H9 (cell line): ENCODE measurements at regions not wholly inside any gene's neighbourhood (a gene's known extent, or its start where the extent isn't known, plus 50 kb on each side); places are given as distances from the start of the nearest gene placed in this dataset.

Experiments
- DNase-seq: peaks from one replicate; pipeline ENCODE4 v3.0.0-alpha.2; 2017
- H2AFZ ChIP-seq: one replicate; pipeline ENCODE4 v1.6.1; 2013; ENCODE audit warnings: mild to moderate bottlenecking, low read length, control low read depth, moderate library complexity
- H2AK5ac ChIP-seq: 2 replicates; pipeline ENCODE4 v1.6.1; 2013; ENCODE audit warnings: low read length, control low read depth, mixed read lengths; ENCODE audit not compliant: insufficient read length
- H2BK120ac ChIP-seq: one replicate; pipeline ENCODE4 v1.6.1; 2013; ENCODE audit warnings: low read depth, mild to moderate bottlenecking, low read length, control low read depth, inconsistent platforms; ENCODE audit not compliant: poor library complexity, severe bottlenecking
- H2BK12ac ChIP-seq: 2 replicates; pipeline ENCODE4 v1.6.1; 2013; ENCODE audit warnings: low read length, control low read depth, mixed read lengths, low read depth; ENCODE audit not compliant: insufficient read length
- H2BK15ac ChIP-seq: 2 replicates; pipeline ENCODE4 v1.6.1; 2013; ENCODE audit warnings: low read depth, low read length, control low read depth
- H2BK20ac ChIP-seq: one replicate; pipeline ENCODE4 v1.6.1; 2013; ENCODE audit warnings: low read depth, mild to moderate bottlenecking, low read length, control low read depth, inconsistent platforms; ENCODE audit not compliant: poor library complexity, severe bottlenecking
- H2BK5ac ChIP-seq: 2 replicates; pipeline ENCODE4 v1.6.1; 2013; ENCODE audit warnings: low read length, control low read depth, mixed read lengths; ENCODE audit not compliant: insufficient read length
- H3K14ac ChIP-seq: 2 replicates; pipeline ENCODE4 v1.6.1; 2013; ENCODE audit warnings: low read length, control low read depth; ENCODE audit not compliant: insufficient read depth
- H3K18ac ChIP-seq: 2 replicates; pipeline ENCODE4 v1.6.1; 2013; ENCODE audit warnings: low read depth, mild to moderate bottlenecking, mixed read lengths, low read length, control low read depth; ENCODE audit not compliant: insufficient read length
- H3K23ac ChIP-seq: 2 replicates; pipeline ENCODE4 v1.6.1; 2013; ENCODE audit warnings: low read length, control low read depth, mixed read lengths, low read depth; ENCODE audit not compliant: insufficient read length
- H3K23me2 ChIP-seq: 2 replicates; pipeline ENCODE4 v1.6.1; 2013; ENCODE audit warnings: low read depth, mild to moderate bottlenecking, mixed read lengths, low read length, control low read depth; ENCODE audit not compliant: insufficient read length, poor library complexity, severe bottlenecking
- H3K27ac ChIP-seq: 2 replicates; pipeline ENCODE4 v1.5.1; 2013; ENCODE audit warnings: low read length, control low read depth, mixed read lengths, low read depth; ENCODE audit not compliant: insufficient read length
- H3K27me3 ChIP-seq: 2 replicates; pipeline ENCODE4 v1.6.1; 2013; ENCODE audit warnings: low read length, control low read depth, inconsistent platforms; ENCODE audit not compliant: insufficient read depth
- H3K4ac ChIP-seq: 2 replicates; pipeline ENCODE4 v1.6.1; 2013; ENCODE audit warnings: low read depth, mild to moderate bottlenecking, control low read depth, inconsistent platforms, low read length, moderate library complexity
- H3K4me1 ChIP-seq: 2 replicates; pipeline ENCODE4 v1.6.1; 2013; ENCODE audit warnings: low read length, control low read depth, inconsistent platforms; ENCODE audit not compliant: insufficient read depth
- H3K4me2 ChIP-seq: 2 replicates; pipeline ENCODE4 v1.6.1; 2013; ENCODE audit warnings: low read length, control low read depth, mixed read lengths; ENCODE audit not compliant: insufficient read length, insufficient read depth
- H3K56ac ChIP-seq: 2 replicates; pipeline ENCODE4 v1.6.1; 2013; ENCODE audit warnings: low read depth, mild to moderate bottlenecking, mixed read lengths, low read length, control low read depth; ENCODE audit not compliant: insufficient read length
- H3K79me1 ChIP-seq: 2 replicates; pipeline ENCODE4 v1.6.1; 2013; ENCODE audit warnings: low read depth, mild to moderate bottlenecking, moderate library complexity, low read length, control low read depth, inconsistent platforms; ENCODE audit not compliant: insufficient read depth, poor library complexity, severe bottlenecking
- H3K79me2 ChIP-seq: 2 replicates; pipeline ENCODE4 v1.6.1; 2013; ENCODE audit warnings: low read length, control low read depth, inconsistent platforms; ENCODE audit not compliant: insufficient read depth
- H3K9ac ChIP-seq: 2 replicates; pipeline ENCODE4 v1.6.1; 2013; ENCODE audit warnings: low read length, control low read depth, mixed read lengths; ENCODE audit not compliant: insufficient read length; ENCODE audit errors: extremely low read depth
- H3K9me3 ChIP-seq: one replicate; pipeline ENCODE4 v1.6.1; 2013; ENCODE audit warnings: low read depth, low read length, inconsistent platforms; ENCODE audit not compliant: control insufficient read depth
- H3T11ph ChIP-seq: one replicate; pipeline ENCODE4 v1.6.1; 2013; ENCODE audit warnings: mild to moderate bottlenecking, low read length, control low read depth, inconsistent platforms
- H4K20me1 ChIP-seq: one replicate; pipeline ENCODE4 v1.6.1; 2013; ENCODE audit not compliant: control insufficient read depth, insufficient read length, insufficient read depth
- H4K5ac ChIP-seq: 2 replicates; pipeline ENCODE4 v1.6.1; 2013; ENCODE audit warnings: low read depth, mild to moderate bottlenecking, mixed read lengths, low read length, control low read depth; ENCODE audit not compliant: insufficient read length
- H4K8ac ChIP-seq: replicated peaks from 2 replicates; pipeline ENCODE4 v1.6.1; 2013; ENCODE audit warnings: low read length, control low read depth, mixed read lengths, low read depth; ENCODE audit not compliant: insufficient read length
- H4K91ac ChIP-seq: 2 replicates; pipeline ENCODE4 v1.6.1; 2013; ENCODE audit warnings: low read depth, mild to moderate bottlenecking, moderate library complexity, mixed read lengths, low read length, control low read depth; ENCODE audit not compliant: insufficient read length
- H3K27ac Mint-ChIP-seq, 3 experiments: 2 replicates in 2 of 3; 3 replicates in 1 of 3; pipeline ENCODE4 v1.8.0; 2020 to 2021; ENCODE audit warnings: mixed read lengths in 3 of 3, mild to moderate bottlenecking in 1 of 3, moderate library complexity in 1 of 3
- H3K27me3 Mint-ChIP-seq: 2 replicates; pipeline ENCODE4 v1.8.0; 2021; ENCODE audit warnings: low read depth, mild to moderate bottlenecking, moderate library complexity, mixed read lengths
- H3K36me3 Mint-ChIP-seq, 3 experiments: 2 replicates in 2 of 3; 3 replicates in 1 of 3; pipeline ENCODE4 v1.8.0; 2020 to 2021; ENCODE audit warnings: low read depth in 3 of 3, mixed read lengths in 3 of 3; ENCODE audit not compliant: insufficient read depth in 1 of 3
- H3K4me1 Mint-ChIP-seq, 2 experiments: 2 replicates each; pipeline ENCODE4 v1.8.0; 2020; ENCODE audit warnings: mixed read lengths in 2 of 2
- H3K4me3 Mint-ChIP-seq, 2 experiments: 2 replicates in 1 of 2; 3 replicates in 1 of 2; pipeline ENCODE4 v1.8.0; 2020 to 2021; ENCODE audit warnings: mild to moderate bottlenecking in 2 of 2, mixed read lengths in 2 of 2, moderate library complexity in 1 of 2
- H3K9me3 Mint-ChIP-seq, 2 experiments: 2 replicates in 1 of 2; 3 replicates in 1 of 2; pipeline ENCODE4 v1.8.0; 2020; ENCODE audit warnings: mild to moderate bottlenecking in 2 of 2, mixed read lengths in 2 of 2, moderate library complexity in 1 of 2
- WGBS: extraction: QIAGEN DNeasy Blood & Tissue Kit; methylation state at CpG from one replicate; pipeline ENCODE4 v1.1.7; 2013; ENCODE audit warnings: missing lambda C conversion rate, low lambda C conversion rate, mixed read lengths; ENCODE audit not compliant: insufficient read length; ENCODE audit errors: extremely low coverage; 5-methylcytosine and 5-hydroxymethylcytosine counted together
- TF ChIP-seq, protein P1 (sequence below): fragments of 200-600 bp; sonication (generic); conservative IDR thresholded peaks from 3 replicates; pipeline ENCODE4 v1.8.0; 2021; ENCODE audit warnings: antibody characterized with exemption, mild to moderate bottlenecking

DNA sequence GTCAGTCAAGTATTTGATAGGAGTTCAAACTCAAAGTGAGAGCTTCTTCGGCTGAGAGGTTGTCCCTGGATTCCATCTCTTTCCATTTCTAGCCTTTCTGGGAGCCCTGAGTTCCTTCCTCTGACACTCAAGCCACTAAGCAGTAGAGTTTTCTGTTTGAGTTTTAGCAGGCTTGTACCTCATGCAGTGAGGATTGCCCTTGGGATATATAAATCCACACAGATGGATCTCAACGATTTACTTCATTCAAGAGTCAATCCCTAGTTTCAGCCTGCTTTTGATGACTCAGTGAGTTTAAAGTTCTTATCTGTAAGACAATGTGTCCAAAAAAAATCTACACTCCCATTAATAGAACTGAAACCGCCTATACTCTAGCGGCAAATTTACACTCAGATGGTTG lies 2240.9 kb upstream of the WWC1 start:
- no peak overlapping the region for H3K18ac ChIP-seq
- H3K14ac ChIP-seq: no peak overlapping the region
- no peak for DNase-seq
- no peaks in the 10 kb centered on the region for H3K9me3 ChIP-seq
- Mint-ChIP-seq H3K27ac (peak overlapping the region in 1 of 3 experiments; percentile 49; a peak in 1 of 7 replicates), H3K4me3 (no peak overlapping the region), H3K9me3 (no peaks in the 10 kb centered on the region; a peak in 1 of 5 replicates), H3K36me3 (peaks cover 4 to 9% (median 8%) of the 10 kb centered on the region in 3 experiments; a peak in 5 of 7 replicates), H3K27me3 (no peaks in the 10 kb centered on the region), H3K4me1 (0 out of 4 replicates have a peak, but pooled peaks cover 0 to 3% of the 10 kb centered on the region in 2 experiments)
- no peak overlapping the region for H3K4ac ChIP-seq
- no peak overlapping the region for H4K91ac ChIP-seq
- no peak overlapping the region for H2BK15ac ChIP-seq
- WGBS: no CpG with 5 or more reads among the region's 4 CpGs
- no peak overlapping the region for H3T11ph ChIP-seq
- no peak overlapping the region for H2BK20ac ChIP-seq
- no peaks in the 10 kb centered on the region for H3K4me1 ChIP-seq
- no peak overlapping the region for H3K9ac ChIP-seq
- no peaks in the 10 kb centered on the region for H3K79me2 ChIP-seq
- H2AK5ac ChIP-seq: no peak overlapping the region
- no peaks in the 10 kb centered on the region for H3K27me3 ChIP-seq
- H3K27ac ChIP-seq: no peak overlapping the region
- no peak overlapping the region for H2BK120ac ChIP-seq
- no peak overlapping the region for H4K8ac ChIP-seq
- no peak overlapping the region for H2BK12ac ChIP-seq
- TF ChIP-seq, protein P1, sequence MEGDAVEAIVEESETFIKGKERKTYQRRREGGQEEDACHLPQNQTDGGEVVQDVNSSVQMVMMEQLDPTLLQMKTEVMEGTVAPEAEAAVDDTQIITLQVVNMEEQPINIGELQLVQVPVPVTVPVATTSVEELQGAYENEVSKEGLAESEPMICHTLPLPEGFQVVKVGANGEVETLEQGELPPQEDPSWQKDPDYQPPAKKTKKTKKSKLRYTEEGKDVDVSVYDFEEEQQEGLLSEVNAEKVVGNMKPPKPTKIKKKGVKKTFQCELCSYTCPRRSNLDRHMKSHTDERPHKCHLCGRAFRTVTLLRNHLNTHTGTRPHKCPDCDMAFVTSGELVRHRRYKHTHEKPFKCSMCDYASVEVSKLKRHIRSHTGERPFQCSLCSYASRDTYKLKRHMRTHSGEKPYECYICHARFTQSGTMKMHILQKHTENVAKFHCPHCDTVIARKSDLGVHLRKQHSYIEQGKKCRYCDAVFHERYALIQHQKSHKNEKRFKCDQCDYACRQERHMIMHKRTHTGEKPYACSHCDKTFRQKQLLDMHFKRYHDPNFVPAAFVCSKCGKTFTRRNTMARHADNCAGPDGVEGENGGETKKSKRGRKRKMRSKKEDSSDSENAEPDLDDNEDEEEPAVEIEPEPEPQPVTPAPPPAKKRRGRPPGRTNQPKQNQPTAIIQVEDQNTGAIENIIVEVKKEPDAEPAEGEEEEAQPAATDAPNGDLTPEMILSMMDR: no peak
- no peaks in the 10 kb centered on the region for H3K79me1 ChIP-seq
- no peak overlapping the region for H2AFZ ChIP-seq
- no peaks in the 10 kb centered on the region for H3K23me2 ChIP-seq
- no peak overlapping the region for H4K5ac ChIP-seq
- no peak overlapping the region for H3K56ac ChIP-seq
- no peak overlapping the region for H3K4me2 ChIP-seq
- H2BK5ac ChIP-seq: no peak overlapping the region
- no peak overlapping the region for H3K23ac ChIP-seq
- no peaks in the 10 kb centered on the region for H4K20me1 ChIP-seq
